Stomach smooth muscle (tissue), 2 donors: ENCODE measurements at regions not wholly inside any gene's neighbourhood (a gene's known extent, or its start where the extent isn't known, plus 50 kb on each side); places are given as distances from the start of the nearest gene placed in this dataset.

Experiments used
- H3K27ac ChIP-seq: one replicate; pipeline ENCODE4 v1.7.0; 2013; ENCODE audit warnings: mild to moderate bottlenecking, low read length, inconsistent platforms
- H3K27me3 ChIP-seq, 2 donors: one replicate each; pipeline ENCODE4 v1.7.0; 2013; ENCODE audit warnings: low read length in 2 of 2; ENCODE audit not compliant: insufficient read depth in 2 of 2, control insufficient read depth in 1 of 2
- H3K36me3 ChIP-seq, 2 donors: one replicate each; pipeline ENCODE4 v1.7.0; 2013; ENCODE audit warnings: low read length in 2 of 2; ENCODE audit not compliant: control insufficient read depth in 2 of 2, insufficient read depth in 2 of 2
- H3K4me1 ChIP-seq: one replicate; pipeline ENCODE4 v1.7.0; 2013; ENCODE audit warnings: low read length; ENCODE audit not compliant: control insufficient read depth, insufficient read depth
- H3K4me3 ChIP-seq, 2 donors: one replicate each; pipeline ENCODE4 v1.7.0; 2013; ENCODE audit warnings: low read length in 2 of 2
- H3K9ac ChIP-seq, 2 donors: one replicate each; pipeline ENCODE4 v1.7.0; 2013; ENCODE audit warnings: low read length in 2 of 2, mild to moderate bottlenecking in 1 of 2
- H3K9me3 ChIP-seq, 2 donors: one replicate each; pipeline ENCODE4 v1.7.0; 2013; ENCODE audit warnings: low read length in 2 of 2; ENCODE audit not compliant: control insufficient read depth in 2 of 2
- donor health status: healthy.
- donor health status: Pancreatic carcinoma.

DNA sequence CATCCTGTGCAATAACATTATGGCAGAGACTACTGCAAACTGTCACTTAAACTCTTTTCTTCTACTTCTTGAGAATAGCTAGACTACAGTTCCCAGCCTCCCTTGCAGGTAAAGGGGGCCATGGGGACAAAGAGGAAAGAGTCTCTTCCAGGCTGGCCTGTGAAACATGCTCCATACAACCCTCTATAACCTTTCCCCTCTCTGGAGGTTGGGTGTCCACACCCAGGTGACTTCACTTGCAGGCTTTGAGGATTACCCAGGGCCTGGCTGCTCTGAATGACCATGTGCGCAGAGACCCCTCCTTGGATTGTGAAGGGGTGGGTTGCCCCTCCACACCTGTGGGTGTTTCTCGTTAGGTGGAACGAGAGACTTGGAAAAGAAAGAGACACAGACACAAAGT, 84.1 kb downstream of the SEC61G start:
- no peak overlapping the region for H3K4me3 ChIP-seq
- no peak overlapping the region for H3K27ac ChIP-seq
- H3K9me3 ChIP-seq, result no peaks in the 10 kb centered on the region
- H3K4me1 ChIP-seq, result no peaks in the 10 kb centered on the region
- no peak overlapping the region for H3K9ac ChIP-seq
- no peaks in the 10 kb centered on the region for H3K27me3 ChIP-seq
- H3K36me3 ChIP-seq, result no peaks in the 10 kb centered on the region

DNA sequence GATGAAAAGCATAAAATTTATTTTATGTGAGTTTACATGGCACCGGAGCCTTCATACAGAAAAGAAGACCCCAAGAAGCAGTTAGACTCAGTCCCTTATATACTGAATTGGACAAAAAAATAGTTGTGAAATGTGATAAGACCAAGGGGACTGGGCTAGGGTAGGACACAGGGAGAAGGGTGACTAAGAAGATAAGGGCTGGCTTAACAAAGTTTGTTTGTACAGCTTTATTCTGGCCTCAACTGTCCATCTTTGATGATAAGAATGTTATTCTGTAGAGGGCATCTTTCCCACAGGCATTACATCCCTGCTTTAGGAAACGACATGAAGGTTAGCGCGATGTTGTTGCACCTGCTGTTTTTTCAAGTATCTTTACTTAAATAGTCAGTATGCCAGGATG, 86.5 kb downstream of the SEC61G start:
- Histone ChIP-seq H3K4me3 (no peak overlapping the region), H3K9me3 (no peaks in the 10 kb centered on the region)

DNA sequence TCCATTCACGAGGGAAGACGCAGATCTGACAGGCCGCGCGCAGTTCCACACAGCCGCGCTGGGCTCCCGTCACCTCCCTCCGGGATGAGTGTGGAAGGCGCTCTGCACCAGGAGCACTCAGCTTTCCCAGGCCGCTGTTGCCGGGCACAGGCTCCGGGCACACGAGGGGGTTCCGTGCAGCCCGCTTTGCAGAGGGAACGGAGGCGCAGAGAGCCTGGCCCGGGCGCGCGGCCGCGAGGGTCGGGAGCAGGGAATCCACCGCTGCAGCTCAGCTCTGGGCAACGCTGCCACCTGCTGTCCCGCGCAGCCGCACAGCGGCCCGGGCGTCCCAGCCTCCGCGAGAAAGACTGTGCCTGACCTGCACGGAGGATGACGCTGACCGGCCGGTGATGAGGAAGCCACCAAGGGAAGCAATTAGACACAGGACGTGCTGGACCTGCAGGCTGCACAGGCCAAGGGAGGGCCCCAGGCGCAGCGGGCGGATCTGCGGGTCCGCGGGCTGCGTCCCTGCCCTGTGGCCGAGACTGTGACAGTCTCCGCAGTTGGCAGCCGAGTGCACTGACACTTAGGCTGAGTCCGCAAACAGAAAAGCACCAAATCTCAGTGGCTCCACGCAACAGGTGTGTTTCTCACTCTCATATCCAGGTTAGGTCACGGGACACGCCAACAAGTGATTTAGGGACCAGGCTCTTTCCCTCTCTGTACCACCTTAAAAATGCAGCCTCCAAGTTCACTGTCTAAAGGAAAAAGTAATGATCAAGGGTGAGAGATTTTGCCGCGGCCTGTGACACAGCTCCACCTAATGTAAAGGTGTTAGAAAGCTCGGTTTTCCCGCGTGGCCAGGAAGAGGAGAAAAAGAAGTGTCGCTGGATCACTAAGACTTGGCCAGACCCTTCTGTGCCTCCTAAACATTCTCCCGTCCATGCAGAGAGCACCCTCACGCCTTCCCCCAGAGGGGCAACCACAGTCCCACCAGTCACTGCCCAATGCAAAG, 94.5 kb downstream of the SEC61G start:
- Histone ChIP-seq H3K27ac (no peak overlapping the region), H3K4me1 (peaks cover 8% of the 10 kb centered on the region), H3K27me3 (peaks cover 0 to 3% of the 10 kb centered on the region in 2 donors), H3K4me3 (peak overlapping the region; percentile 73 to 84), H3K36me3 (no peaks in the 10 kb centered on the region), H3K9ac (peak overlapping the region in 1 of 2 donors; percentile 2), H3K9me3 (no peaks in the 10 kb centered on the region)

More for the DNA sequence above, 86.5 kb downstream of the SEC61G start:
- Histone ChIP-seq H3K27ac (no peak overlapping the region), H3K36me3 (no peaks in the 10 kb centered on the region), H3K27me3 (no peaks in the 10 kb centered on the region), H3K4me1 (no peaks in the 10 kb centered on the region), H3K9ac (no peak overlapping the region)

DNA sequence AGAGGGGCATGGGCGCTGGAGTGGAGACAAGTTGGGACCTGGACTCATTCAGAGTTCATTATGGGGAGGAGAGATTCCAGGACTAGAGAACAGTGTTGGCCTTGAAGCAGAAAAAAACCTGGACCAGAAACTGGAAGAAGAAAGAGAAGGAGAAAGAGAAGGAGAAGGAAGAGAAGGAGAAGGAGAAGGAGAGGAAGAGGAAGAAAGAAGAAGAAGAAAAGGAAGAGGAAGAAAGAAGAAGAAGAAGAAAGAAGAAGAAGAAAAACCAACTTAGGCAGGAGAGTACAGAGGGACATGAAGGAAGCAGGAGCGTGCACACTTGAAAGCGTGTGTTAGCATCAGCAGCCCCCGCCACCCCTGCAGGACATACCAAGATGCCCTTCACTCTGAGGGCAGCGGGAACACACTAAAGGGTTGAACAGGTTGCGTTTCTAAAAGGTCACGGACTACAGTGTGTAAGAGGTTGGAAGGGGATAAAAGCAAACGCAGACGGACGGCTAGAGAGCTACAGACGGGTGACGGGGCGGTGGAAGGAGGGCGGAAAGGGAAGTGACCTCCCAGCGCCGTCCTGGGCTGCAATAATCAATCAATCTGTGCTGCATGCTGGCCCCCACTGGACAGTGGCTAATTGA, 95.3 kb downstream of the SEC61G start:
- H3K27ac ChIP-seq, result no peak overlapping the region
- H3K36me3 ChIP-seq, result no peaks in the 10 kb centered on the region
- no peaks in the 10 kb centered on the region for H3K9me3 ChIP-seq
- H3K9ac ChIP-seq, result peak overlapping the region in 1 of 2 donors; percentile 2
- H3K27me3 ChIP-seq, result peaks cover 0 to 3% of the 10 kb centered on the region in 2 donors
- peaks cover 8% of the 10 kb centered on the region for H3K4me1 ChIP-seq
- H3K4me3 ChIP-seq, result peak overlapping the region; percentile 73 to 84

DNA sequence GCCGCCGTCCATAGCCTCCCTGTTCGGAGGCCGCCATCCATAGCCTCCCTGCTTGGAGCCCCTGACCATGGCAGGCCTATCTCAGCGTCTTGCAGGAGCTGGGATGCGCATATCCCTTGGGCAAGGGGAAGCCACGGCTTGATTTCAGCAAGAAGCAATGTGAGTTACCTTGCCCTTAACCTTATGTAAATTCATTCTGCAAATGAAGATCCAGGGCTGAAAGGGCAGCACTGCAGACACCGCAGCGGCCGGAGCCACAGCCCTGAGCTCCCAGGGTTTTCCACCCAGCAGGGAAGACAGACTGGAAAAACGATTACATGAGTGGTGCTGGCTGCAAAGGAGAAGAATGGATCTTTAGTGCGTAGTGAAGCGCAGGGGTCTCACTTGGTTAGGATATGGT, 95.8 kb downstream of the SEC61G start:
- Histone ChIP-seq H3K9me3 (no peaks in the 10 kb centered on the region), H3K27me3 (peaks cover 0 to 3% of the 10 kb centered on the region in 2 donors), H3K27ac (no peak overlapping the region), H3K4me1 (peaks cover 8% of the 10 kb centered on the region), H3K9ac (no peak overlapping the region), H3K4me3 (no peak overlapping the region), H3K36me3 (no peaks in the 10 kb centered on the region)

DNA sequence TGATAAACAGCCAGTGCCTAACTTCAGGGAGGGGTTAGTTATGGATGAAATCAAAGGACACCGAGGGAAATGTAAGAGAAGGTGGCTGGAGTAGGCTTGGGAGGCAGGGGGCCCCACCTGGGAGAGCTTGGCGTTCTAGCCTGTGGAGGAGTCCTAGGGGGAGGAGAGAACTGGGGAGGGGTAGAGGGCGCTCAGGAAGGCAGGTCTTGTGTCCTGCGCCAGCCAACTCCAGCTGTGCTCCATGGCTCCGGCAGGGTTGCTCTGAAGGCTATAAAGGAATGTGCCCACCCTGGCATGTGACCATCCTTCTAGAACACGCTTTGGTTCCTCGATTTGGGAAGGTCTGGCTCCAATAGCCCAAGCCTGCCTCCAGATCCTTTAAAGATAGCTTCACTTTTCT, 96.3 kb downstream of the SEC61G start:
- Histone ChIP-seq H3K4me3 (no peak overlapping the region), H3K27ac (no peak overlapping the region), H3K27me3 (peaks cover 0 to 3% of the 10 kb centered on the region in 2 donors), H3K9me3 (no peaks in the 10 kb centered on the region), H3K9ac (no peak overlapping the region), H3K36me3 (no peaks in the 10 kb centered on the region), H3K4me1 (peaks cover 8% of the 10 kb centered on the region)

DNA sequence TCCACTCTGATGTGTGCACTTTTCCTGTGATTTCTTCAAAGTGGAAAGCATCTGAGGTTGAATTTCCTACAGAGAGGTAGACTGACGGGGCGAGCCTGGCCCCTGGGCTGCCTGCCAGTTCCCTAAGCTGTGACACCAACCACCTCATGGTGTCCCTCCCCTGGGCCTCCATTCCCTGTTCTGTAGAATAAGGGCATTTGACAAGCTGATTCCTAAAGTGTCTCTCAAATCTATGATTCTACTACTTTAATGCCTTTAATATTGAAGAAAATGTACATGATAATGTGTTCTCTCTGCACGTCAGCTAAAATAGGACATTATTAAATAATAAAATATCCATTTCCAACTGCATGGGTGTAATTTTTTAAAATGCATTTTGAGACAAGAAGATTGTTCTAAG, 105.1 kb downstream of the SEC61G start:
- no peaks in the 10 kb centered on the region for H3K27me3 ChIP-seq
- no peaks in the 10 kb centered on the region for H3K36me3 ChIP-seq
- H3K4me1 ChIP-seq, result no peaks in the 10 kb centered on the region
- H3K27ac ChIP-seq, result no peak overlapping the region
- H3K9ac ChIP-seq, result no peak overlapping the region
- no peaks in the 10 kb centered on the region for H3K9me3 ChIP-seq
- H3K4me3 ChIP-seq, result no peak overlapping the region

DNA sequence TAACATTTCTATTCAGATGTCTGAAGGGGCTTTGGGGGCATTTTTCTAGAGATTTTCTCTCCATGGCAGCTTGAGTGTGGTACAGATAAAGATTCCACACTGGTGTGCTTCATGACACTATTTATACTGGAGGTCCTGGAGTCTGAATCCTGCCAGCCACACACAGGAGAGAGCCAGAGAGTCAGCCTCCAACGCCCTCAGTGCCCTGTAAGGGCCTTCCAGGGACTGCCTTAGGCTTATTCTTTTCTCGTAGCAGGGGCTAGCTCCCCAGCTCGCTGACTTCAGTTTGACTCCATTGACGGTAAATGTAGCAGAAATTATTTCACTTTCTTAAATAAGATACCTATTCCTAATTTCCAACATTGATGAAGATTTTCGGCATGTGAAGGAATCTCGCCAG, 100.9 kb downstream of the VSTM2A start:
- no peak overlapping the region for H3K9ac ChIP-seq
- no peaks in the 10 kb centered on the region for H3K9me3 ChIP-seq
- no peak overlapping the region for H3K4me3 ChIP-seq
- H3K27me3 ChIP-seq, result no peaks in the 10 kb centered on the region
- no peak overlapping the region for H3K27ac ChIP-seq
- no peaks in the 10 kb centered on the region for H3K4me1 ChIP-seq
- H3K36me3 ChIP-seq, result no peaks in the 10 kb centered on the region

DNA sequence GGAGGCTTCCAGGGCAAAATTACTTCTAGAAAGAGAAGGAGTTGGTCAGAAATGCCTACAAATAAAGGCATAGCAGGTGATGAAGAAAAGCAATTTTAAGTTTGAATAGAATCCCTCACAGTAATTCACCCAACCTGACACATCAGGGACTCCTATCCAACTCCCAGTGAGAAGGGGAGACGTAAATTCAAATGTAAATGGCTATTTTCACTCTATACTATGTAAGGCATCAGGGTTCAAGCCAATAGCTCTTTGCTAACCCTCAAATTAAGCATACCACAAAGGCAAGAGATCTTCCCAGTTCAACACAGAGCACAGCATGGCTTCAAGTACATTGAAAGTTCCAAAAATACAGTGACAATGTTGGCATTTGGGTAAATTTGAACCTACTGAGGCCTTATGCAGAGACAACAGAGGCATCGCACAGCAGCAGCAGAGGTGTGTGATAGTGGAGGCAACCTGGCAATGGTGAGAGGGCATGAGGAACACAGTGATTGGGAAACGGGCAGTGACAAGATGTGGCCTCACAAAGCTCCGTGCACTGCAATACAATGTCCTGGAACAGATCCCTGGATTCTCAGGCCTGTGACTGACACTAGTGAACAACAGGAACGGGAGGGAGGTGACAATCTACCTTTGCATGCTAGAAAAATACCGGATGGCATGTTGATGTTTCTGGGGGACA, 95.7 kb downstream of the VSTM2A start:
- H3K27me3 ChIP-seq, result no peaks in the 10 kb centered on the region
- no peak overlapping the region for H3K4me3 ChIP-seq
- H3K27ac ChIP-seq, result no peak overlapping the region
- H3K36me3 ChIP-seq, result no peaks in the 10 kb centered on the region
- H3K9ac ChIP-seq, result no peak overlapping the region
- no peaks in the 10 kb centered on the region for H3K9me3 ChIP-seq
- H3K4me1 ChIP-seq, result no peaks in the 10 kb centered on the region

DNA sequence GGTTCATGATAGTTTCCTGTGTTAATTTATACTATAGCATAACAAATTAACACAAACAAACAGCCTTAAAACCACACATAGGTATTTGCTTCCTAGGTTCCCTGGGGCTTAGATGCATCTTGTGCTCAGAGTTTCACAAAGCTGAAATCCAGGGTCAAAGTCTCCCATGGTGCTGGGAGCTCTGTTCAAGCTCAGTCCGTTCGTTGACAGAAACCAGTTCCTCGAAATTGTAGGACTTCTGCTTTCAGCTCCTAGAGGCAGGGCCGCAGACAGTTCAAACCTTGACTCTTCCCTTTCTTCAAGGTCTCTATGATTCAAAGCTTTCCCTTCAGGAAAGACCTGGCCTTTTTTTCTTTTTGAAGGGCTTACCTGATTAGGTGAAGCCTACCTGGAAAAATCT, 90.5 kb downstream of the VSTM2A start:
- Histone ChIP-seq H3K9ac (no peak overlapping the region), H3K27ac (no peak overlapping the region), H3K4me3 (no peak overlapping the region), H3K4me1 (no peaks in the 10 kb centered on the region), H3K9me3 (no peaks in the 10 kb centered on the region), H3K27me3 (no peaks in the 10 kb centered on the region), H3K36me3 (no peaks in the 10 kb centered on the region)
